Adrenal gland (tissue), 5 donors: ENCODE measurements at regions not wholly inside any gene's neighbourhood (a gene's known extent, or its start where the extent isn't known, plus 50 kb on each side); places are given as distances from the start of the nearest gene placed in this dataset.

Experiments
- CTCF ChIP-seq, 6 experiments: fragments of 450-650 bp in 4 of 6; fragments of 200-600 bp in 2 of 6; sonication (generic) in 1 of 6; IDR thresholded peaks; 1 replicate in 5 of 6; 2 replicates in 1 of 6; pipeline versions ENCODE4 v1.5.1 to v1.8.0; 2016 to 2021; ENCODE audit warnings: antibody characterized with exemption in 6 of 6, mild to moderate bottlenecking in 2 of 6, moderate library complexity in 1 of 6
- POLR2A ChIP-seq, 2 donors: fragments of 450-650 bp; IDR thresholded peaks; one replicate each; pipeline ENCODE4 v1.6.1; 2017; ENCODE audit warnings: antibody characterized with exemption in 2 of 2, mild to moderate bottlenecking in 2 of 2, moderate library complexity in 1 of 2
- donor health status: DM: no; HTN: no; CAD: no.

- TF ChIP-seq CTCF (IDR thresholded peaks at IDR 0.05): no peak
- TF ChIP-seq POLR2A (IDR thresholded peaks at IDR 0.05): no peak
Measured at GRCh38 chr13:40362502-40362901, 303.9 kb downstream of the FOXO1 start.
